Testis (tissue), 2 donors: ENCODE measurements at regions not wholly inside any gene's neighbourhood (a gene's known extent, or its start where the extent isn't known, plus 50 kb on each side); places are given as distances from the start of the nearest gene placed in this dataset.

Experiments used
- DNase-seq: peaks from one replicate; pipeline ENCODE4 v3.0.0-alpha.2; 2019
- H3K27ac ChIP-seq, 2 donors: fragments of 200-600 bp; sonication (generic); one replicate each; pipeline ENCODE4 v1.5.1; 2019
- H3K27me3 ChIP-seq: fragments of 200-600 bp; sonication (generic); one replicate; pipeline ENCODE4 v1.5.1; 2019
- H3K36me3 ChIP-seq: fragments of 200-600 bp; sonication (generic); one replicate; pipeline ENCODE4 v1.5.1; 2017; ENCODE audit warnings: low read depth; ENCODE audit errors: missing control alignments
- H3K4me1 ChIP-seq: fragments of 200-600 bp; sonication (generic); one replicate; pipeline ENCODE4 v1.5.1; 2019
- H3K4me3 ChIP-seq, 2 donors: fragments of 200-600 bp; sonication (generic); one replicate each; pipeline ENCODE4 v1.5.1; 2017 to 2019
- H3K9me3 ChIP-seq: fragments of 200-600 bp; sonication (generic); one replicate; pipeline ENCODE4 v1.5.1; 2017
- CTCF ChIP-seq, 3 experiments: fragments of 450-650 bp in 2 of 3; fragments of 200-600 bp in 1 of 3; sonication (generic) in 1 of 3; IDR thresholded peaks; one replicate each; pipeline ENCODE4 v1.5.1; 2016 to 2019; ENCODE audit warnings: antibody characterized with exemption in 3 of 3, mild to moderate bottlenecking in 2 of 3, moderate library complexity in 1 of 3
- POLR2A ChIP-seq: fragments of 450-650 bp; IDR thresholded peaks from one replicate; pipeline ENCODE4 v1.6.1; 2017; ENCODE audit warnings: antibody characterized with exemption, mild to moderate bottlenecking, moderate library complexity
- WGBS, 2 donors: methylation state at CpG; one replicate each; pipeline ENCODE4 v1.1.5; 2018; 5-methylcytosine and 5-hydroxymethylcytosine counted together
- intact Hi-C: fragments of 100-400 bp; cut with DNase I; formaldehyde crosslinking; loops from one replicate; pipeline ENCODE4 v1.15.1; 2023; ENCODE audit warnings: low total_unique reads

GRCh38 chr5:63346451-63346850 is 615.8 kb downstream of the HTR1A start:
- no peak for DNase-seq
- intact Hi-C loops = no loop called here
- TF ChIP-seq CTCF (IDR thresholded peaks at IDR 0.05) = no peak
- no peak for TF ChIP-seq POLR2A

GRCh38 chr5:63341442-63341841 is 620.8 kb downstream of the HTR1A start:
- H3K4me3 ChIP-seq = no peak overlapping the region
- TF ChIP-seq CTCF (IDR thresholded peaks at IDR 0.05) = no peak
- TF ChIP-seq POLR2A = no peak
- H3K27ac ChIP-seq = no peak overlapping the region
- H3K9me3 ChIP-seq = no peaks in the 10 kb centered on the region
- no peaks in the 10 kb centered on the region for H3K27me3 ChIP-seq
- DNase-seq = no peak
- WGBS, 2 donors = 92 to 94% methylated on average over 2 of the region's 2 CpGs
- H3K4me1 ChIP-seq = peaks cover 2% of the 10 kb centered on the region
- H3K36me3 ChIP-seq = no peaks in the 10 kb centered on the region
- intact Hi-C loops = no loop called here

More at GRCh38 chr5:63346451-63346850, 615.8 kb downstream of the HTR1A start:
- Histone ChIP-seq H3K4me1 (peaks cover 2% of the 10 kb centered on the region), H3K27ac (no peak overlapping the region), H3K9me3 (no peaks in the 10 kb centered on the region), H3K4me3 (no peak overlapping the region), H3K27me3 (no peaks in the 10 kb centered on the region), H3K36me3 (no peaks in the 10 kb centered on the region)

- TF ChIP-seq CTCF (IDR thresholded peaks at IDR 0.05) (no peak), POLR2A (no peak)
- WGBS, 2 donors = 74 to 80% methylated on average over 1 of the region's 1 CpG
Observed at GRCh38 chr5:63323926-63324325, 638.3 kb downstream of the HTR1A start.

GRCh38 chr5:63314551-63314950 is 647.7 kb downstream of the HTR1A start:
- H3K27me3 ChIP-seq = no peaks in the 10 kb centered on the region
- no peak for DNase-seq
- H3K36me3 ChIP-seq = no peaks in the 10 kb centered on the region
- no peak overlapping the region for H3K4me3 ChIP-seq
- H3K27ac ChIP-seq = no peak overlapping the region
- 64 to 68% methylated on average over 6 of the region's 6 CpGs for WGBS, 2 donors
- no peak for TF ChIP-seq POLR2A
- TF ChIP-seq CTCF (IDR thresholded peaks at IDR 0.05) = no peak
- intact Hi-C loops = no loop called here
- H3K4me1 ChIP-seq = no peaks in the 10 kb centered on the region
- no peaks in the 10 kb centered on the region for H3K9me3 ChIP-seq

More at GRCh38 chr5:63323926-63324325, 638.3 kb downstream of the HTR1A start:
- no peaks in the 10 kb centered on the region for H3K27me3 ChIP-seq
- H3K36me3 ChIP-seq = no peaks in the 10 kb centered on the region
- no peaks in the 10 kb centered on the region for H3K4me1 ChIP-seq
- intact Hi-C loops = no loop called here
- H3K4me3 ChIP-seq = no peak overlapping the region
- no peak for DNase-seq
- H3K27ac ChIP-seq = no peak overlapping the region
- H3K9me3 ChIP-seq = no peaks in the 10 kb centered on the region

GRCh38 chr5:63310644-63311043 is 651.6 kb downstream of the HTR1A start:
- no peak overlapping the region for H3K27ac ChIP-seq
- no peaks in the 10 kb centered on the region for H3K9me3 ChIP-seq
- DNase-seq = no peak
- TF ChIP-seq CTCF (IDR thresholded peaks at IDR 0.05) (no peak), POLR2A (no peak)
- no peak overlapping the region for H3K4me3 ChIP-seq
- no peaks in the 10 kb centered on the region for H3K27me3 ChIP-seq
- H3K4me1 ChIP-seq = no peaks in the 10 kb centered on the region
- H3K36me3 ChIP-seq = no peaks in the 10 kb centered on the region
- WGBS, 2 donors = 64 to 88% methylated on average over 1 of the region's 1 CpG
- intact Hi-C loops = no loop called here
